HG02884 (cell line): ENCODE measurements at regions not wholly inside any gene's neighbourhood (a gene's known extent, or its start where the extent isn't known, plus 50 kb on each side); places are given as distances from the start of the nearest gene placed in this dataset.

ENCODE experiments used
- ATAC-seq: cut with Tn5 transposase; IDR thresholded peaks from one replicate; pipeline ENCODE4 v1.9.1; 2021; ENCODE audit warnings: mild to moderate bottlenecking, moderate library complexity; ENCODE audit not compliant: unreplicated experiment

DNA sequence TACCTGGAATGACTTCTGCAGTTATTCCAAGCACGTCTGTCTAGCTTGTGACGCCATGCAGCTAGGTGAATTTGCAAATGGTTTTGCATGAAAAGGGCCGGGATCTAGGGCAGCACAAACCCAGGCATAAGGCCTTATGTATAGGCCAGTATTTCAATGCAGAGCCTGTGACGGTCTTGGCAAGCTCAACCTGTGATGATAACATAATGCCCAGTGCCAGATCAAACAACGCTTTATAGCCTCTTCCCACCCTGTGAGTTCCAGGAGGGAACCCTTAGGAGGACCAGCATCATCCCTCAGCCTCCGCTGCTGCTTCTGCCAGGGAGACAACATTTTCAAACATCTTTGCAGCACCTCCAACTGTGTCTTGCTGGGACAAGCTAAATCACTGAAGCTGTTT lies 390.7 kb downstream of the INHBA start:
- no peak for ATAC-seq

DNA sequence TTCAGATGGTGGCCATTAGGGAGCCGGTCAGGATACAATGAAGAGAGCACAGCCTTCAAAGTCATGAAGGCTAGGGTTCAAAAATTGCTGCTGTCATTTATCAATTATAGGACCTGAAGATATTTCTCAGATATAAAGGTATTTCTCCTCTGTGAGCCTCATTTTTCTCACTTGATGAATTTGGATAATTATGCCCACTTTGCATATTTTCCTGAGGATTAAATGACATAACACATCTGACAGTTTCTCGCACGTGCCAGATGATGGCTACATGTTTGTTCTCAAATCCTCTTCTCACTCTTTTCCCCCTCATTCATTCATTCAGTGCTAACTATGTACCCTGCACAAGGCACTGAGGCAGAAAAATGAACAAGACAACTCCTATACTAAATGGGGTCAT lies 391.6 kb downstream of the INHBA start:
- no peak for ATAC-seq

DNA sequence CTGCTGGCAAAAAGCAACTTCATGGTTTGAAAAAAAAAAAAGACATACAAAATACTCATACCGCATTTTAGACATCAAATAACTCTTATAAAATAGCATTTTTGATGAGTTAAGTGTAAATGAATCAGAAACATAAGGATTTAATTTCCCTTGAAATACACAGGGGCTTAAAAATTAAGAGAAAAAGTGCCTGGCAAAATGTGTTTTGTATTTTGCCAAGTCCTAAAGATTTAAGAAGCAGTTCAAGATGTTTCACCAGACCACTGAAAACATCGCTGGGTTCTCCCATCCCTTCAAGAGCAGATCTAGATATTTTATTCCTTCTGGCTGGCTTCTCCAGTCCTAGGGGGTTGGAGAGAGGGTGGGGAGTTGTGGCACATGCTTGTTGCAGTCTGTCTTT lies 396.4 kb downstream of the INHBA start:
- ATAC-seq, result no peak

DNA sequence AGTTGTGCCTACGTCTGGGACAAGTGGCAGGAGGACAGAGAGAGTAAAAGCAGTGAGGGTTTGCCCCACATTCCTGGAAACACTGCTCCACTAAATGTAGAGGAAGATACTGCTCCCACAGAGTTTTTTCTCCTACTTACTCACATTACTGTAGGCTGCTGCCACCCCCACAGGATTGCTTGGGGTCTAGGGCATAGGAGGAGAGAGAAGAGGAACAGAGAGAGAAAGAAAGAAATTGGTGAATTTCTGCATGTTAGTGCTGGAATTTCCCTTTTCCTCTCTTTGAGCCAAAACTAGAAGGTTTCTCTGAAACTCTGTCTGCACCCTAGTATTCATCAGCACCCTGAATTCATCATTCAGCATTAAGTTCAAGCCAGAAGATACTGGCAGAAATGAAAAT lies 397.9 kb downstream of the INHBA start:
- ATAC-seq, result no peak

DNA sequence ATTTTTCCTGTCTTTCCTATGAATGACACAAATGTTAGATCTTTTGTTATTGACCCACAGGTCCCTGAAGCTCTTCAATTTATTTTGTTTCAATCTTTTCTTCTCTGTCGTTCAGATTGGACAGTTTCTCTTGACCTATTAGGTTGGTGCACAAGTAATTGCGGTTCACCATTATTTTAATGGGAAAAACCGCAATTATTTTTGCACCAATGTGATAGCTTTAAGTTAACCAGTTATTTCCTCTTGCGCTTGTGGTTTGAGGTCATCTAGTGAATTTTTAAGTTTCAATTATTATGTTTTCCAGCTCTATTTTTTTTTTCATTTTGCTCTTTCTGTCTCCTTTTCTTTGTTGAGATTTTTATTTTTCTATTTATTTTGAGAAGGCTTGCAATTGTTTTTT lies 399.2 kb downstream of the INHBA start:
- ATAC-seq, result no peak

DNA sequence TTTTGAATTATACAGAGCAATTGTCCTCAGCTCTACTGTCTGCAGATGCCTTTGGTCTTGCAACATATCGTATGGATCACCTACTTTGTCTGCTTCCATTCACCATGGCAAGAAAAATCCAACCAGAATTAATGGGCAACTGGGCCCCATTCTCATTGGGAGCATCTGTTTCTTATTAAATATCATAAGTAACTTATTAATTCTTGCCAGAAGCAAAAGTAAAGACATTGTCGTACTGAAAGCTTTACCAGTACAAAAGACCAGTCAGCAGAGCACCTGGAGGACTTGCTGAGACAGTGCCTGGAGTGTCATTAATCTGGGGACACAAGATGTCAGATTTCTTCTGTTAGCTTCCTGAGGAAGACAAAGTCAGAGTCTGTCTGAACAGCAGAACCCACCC lies 404.5 kb downstream of the INHBA start:
- no peak for ATAC-seq

DNA sequence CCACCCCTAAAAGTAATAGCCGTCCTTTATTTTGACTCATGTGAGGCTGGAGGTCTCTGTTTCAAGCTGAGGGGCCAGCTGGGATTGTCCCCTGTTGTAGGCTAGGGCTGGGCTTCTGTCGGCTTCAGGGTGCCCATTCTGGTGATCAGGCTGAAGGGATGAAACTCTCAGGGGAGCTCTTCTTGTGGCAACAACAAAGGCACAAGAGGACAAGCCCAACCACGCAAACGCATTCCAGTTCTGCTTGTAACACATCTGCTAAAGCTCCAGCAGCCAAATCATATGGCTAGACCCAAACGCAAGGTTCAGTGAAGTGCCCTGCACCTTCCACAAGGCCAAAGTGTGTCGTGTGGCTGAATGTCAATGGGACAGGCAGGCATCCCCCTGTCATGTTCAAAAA lies 405.7 kb downstream of the INHBA start:
- no peak for ATAC-seq

DNA sequence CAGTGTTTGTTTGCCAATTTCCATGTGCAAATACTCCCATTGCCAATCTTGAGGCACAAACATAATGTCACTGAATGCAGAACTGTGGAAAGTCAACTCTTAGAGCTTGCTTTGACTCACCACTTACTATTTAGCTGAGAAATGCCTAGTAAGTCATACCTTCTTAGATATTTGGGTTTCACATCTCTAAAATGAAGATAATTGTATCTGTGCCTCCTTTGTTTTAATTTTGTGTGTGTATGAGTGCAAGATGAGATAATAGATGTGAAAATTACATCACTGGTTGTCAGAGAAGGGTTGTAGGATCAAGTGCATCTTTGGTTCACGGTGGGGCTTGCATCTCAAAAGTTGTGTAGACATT lies 407.5 kb downstream of the INHBA start:
- no peak for ATAC-seq

DNA sequence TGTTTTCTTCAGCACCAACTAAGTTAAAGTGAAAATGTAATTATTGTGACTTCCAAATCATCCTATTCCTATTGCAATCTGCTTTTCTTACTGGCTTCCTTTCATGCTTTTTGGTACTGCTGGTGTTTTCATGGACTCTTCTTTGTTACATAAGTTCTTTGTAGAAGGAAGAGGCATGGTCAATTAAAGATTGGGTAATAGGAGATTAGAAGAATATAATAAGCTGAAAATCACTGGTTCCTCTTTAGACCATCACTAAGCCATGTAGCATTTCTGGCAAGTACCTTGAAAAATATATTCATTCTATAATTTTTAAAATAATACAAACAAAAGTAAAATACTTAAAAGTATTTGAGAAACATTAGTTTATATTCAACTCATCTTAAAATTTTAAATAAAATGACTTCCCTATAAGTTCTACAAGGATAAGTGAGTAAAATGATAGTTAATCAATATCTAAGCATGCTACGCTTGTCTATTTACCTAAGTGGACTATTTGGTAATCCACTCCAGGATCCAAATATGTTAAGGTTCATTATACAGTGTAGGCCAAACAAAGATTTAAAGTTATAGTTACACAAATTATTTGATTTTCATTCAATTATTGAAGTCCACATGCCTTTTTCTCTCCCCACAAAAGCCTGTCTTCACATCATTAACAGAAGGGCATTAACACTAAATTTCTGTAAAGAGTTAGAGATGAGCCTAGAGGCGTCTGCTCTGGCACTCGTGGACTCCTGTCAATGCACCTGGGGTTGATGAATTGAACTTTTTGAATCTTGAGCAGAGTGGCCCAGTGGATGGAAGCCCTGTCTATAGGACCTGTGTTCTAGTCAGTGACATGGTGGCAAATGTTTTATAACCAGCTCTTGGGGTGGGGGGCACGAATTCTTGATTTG lies 408.1 kb downstream of the INHBA start:
- no peak for ATAC-seq

DNA sequence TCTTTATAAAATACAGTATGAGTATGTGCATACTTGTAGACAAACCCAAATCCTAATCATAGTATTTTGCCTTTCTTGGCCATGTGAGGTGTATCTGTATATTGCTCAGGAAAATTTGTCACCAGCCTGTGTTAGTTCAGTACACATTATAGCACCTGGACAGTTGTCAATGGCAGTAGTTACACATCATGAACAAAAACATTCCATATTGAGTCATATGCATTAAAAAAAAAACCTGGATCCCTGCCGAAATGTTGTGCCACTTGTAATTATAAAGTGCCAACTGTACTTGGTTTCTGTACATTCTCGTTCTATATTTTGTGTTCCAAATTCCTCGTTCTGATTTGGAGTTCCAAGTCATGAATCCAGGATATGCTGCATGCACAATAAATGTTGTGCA lies 410.4 kb downstream of the INHBA start:
- no peak for ATAC-seq

DNA sequence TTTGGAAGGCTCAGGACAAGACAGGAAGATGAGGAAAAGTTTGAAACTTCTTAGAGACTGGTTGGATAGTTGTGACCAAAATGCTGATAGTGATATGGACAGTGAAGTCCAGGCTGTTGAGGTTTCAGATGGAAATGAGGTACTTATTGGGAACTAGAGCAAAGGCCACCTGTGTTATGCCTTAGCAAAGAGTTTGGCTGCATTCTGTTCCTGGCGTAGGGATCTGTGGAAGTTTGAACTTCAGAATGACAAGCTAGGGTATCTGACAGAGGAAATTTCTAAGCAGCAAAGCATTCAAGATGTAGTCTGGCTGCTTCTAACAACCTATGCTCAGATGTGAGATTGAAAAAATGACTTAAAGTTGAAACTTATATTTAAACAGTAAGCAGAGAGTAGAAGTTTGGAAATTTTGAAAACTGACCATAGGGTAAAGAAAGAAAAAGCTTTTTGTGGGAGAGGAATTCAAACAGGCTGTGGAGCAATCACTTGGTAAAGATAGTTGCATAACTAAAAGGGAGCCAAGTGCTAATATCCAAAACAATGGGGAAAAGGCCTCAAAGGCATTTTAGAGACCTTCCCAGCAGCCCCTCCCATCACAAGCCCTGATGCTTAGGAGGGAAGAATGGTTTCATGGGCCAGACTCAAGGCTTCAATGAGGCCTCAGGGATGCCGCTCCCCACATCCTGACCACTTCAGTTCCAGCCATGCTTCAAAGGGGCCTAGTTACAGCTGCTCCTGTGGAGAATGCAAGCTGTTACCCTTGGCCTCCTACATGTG lies 415.1 kb downstream of the INHBA start:
- ATAC-seq, result no peak

DNA sequence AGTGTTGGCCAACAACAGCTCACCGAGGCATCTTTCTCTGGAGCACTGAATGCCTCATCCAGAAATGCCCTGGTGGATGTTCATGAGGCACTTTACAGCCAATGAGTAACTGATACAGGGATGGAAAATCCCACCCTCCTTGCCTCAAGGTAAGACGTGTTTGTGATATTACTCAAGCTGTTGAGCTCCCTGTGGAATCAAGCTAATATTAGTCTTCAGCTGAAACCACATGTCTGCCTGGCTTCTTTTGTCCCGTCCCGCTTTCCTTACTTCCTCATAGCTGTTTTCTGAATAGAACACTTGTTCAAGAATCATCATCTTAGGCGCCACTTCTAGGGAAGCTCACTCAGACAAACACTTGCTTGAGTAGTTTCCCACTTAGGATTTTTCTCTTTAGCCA lies 422.4 kb downstream of the INHBA start:
- no peak for ATAC-seq

DNA sequence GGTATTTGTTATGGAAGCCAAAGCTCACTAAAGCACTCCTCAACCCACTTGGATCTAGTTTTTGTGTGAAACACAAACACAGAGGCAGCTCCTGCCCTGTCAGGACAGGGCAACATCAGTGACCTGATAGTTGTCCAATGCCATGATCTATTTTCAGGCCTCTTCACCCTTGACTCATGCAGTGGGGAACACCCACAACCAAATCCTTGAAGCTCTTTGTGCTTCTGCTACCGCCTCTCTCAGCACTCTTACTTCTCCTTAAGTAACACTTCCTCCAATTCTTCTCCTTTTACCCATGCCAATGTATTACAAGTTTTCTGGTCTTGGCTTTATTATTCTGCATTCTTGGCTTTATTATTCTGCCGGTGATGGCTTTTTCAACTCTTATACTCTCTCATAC lies 425.3 kb downstream of the INHBA start:
- ATAC-seq, result no peak

DNA sequence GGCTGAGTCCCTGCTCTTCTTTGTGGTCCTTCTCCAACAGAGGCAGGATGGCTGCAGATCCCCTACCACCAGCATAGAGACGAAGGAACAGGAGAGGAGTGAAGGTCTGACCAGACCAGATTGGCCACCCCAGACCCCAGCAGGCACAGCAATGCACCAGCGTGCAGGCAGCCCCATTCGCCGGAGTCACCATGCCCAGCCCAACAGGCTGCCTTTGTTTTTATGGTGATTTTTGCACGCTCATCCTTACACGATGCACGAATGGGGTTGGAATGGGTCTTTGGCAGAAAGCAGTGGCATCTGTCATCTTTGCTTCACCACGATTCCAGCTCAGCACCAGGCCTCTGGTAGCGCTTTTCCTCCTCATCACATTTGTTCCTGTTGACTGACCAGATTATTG lies 427.6 kb downstream of the INHBA start:
- no peak for ATAC-seq

DNA sequence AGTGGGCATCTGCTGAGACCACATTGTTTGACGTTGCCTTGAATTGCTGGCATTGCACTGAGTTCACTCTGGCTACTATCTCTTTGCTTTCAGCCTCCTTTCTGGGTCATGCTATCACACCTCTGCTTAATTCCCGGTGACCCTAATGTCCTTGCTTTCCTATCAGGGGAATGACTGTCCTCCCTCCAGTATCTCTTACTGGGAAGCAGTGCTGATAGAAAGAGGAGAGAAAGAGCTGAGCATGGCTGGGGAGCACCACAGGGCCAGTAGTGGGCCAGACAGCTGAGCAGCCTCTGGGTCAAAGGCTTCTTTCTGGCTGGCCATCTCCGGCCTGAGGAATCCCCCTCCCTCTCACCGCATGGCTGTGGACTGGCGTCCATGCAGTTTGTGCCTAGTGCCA lies 428.7 kb downstream of the INHBA start:
- no peak for ATAC-seq

DNA sequence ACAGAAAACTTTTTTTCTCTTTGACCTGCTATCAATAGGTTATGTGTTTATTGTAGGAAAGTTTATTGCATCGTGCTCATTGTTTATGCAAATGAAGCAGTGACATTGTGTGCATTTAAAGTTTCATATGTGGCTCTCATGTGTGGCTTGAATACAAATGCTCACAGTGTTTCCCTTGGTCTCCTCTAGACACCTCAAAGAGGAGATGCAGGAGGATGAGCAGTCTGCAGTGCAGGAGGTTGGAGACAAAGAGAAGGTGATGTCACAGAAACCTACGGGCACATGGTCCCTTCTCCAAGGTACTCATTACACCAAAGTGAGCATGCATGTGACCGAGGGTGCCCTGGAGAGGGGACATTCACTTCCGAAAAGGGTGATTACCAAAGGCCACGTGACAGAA lies 430.2 kb downstream of the INHBA start:
- ATAC-seq, result no peak

DNA sequence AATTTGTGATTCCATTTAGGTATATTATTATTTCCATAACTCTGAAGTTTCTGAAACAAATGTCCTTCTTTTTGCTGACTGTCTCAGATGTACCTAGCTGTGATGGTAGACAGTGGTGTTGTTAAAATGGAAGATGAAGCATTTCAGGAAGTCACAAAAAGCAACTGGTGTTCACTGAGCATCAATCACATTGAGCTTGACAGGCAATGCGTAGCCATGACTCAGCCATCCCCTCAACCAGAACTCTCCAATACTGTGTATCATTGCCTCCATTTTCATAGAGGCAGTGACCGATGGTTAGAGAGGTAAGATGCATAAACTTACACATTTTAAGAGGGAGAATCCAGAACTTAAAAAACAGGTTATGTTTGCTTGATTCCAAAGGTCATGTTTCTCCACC lies 434.0 kb downstream of the INHBA start:
- no peak for ATAC-seq

DNA sequence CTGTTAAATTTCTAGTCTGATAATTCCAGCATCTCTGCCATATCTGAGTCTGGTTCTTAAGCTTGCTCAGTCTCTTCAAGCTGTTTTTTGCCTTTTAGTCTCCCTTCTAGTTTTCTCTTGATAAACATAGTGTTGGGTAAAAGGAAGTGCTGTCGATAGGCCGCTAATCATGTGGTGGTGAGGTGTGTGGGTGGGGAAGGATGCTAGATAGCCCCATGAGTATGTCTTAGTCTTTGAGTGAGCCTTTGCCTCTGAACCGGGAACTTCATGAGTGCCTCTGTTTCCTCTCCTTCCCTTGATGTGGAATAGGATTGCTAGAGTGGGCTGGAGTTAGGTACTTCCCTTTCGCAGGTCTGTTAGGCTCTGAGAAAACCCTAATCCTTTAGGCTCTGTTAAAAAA lies 441.8 kb downstream of the INHBA start:
- no peak for ATAC-seq

DNA sequence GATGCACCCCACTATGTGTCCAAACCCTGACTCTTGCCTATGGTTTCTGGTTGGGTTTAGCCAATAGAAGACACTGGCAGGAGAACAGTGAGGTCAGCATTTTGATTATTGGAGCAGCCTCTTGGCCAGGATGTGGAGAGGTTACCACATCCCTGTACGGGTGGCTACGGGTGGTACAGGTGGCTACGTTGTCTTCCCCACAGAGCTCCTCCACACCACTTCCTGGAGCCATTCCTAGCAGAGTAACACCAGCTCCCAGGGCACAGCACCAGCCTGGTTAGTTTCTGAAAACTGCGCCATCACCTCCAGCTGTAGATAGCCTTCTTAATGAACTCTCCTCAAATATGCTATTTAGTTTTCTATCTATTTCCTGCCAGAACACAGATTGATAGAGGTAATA lies 445.2 kb downstream of the INHBA start:
- ATAC-seq, result no peak

DNA sequence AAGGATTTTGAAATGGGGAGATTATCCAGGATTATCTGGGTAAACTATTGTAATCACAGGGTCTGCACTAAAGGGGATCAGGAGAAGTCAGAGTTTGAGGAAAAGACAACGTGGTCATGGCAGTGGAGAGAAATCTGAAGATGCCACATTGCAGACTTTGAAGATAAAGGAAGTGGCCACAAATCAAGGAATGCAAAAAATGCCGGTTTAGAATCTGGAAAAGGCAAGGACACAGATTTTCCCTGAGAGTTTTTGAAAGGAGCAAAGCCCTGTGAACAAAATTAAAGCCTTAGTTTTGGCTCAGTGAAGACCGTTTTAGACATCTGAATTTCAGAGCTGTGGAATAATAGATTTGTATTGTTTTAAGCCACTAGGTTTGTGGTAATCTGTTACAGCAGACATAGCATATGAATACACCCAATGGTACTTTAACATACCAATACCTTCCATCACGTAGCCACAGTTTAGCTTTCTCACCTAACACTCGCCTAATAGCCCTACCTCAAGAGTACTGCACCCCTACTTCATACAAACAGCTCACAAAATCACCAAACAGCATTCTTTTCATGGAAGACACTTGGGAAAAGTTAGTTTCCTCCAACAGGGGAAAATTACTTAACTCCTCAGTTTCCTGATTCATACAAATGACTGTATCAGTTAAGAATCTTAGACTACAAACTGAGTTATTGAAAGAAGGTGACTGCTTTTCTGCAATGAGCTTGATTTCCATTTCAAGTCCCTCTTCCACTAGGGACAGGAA lies 446.5 kb downstream of the INHBA start:
- ATAC-seq, result no peak

DNA sequence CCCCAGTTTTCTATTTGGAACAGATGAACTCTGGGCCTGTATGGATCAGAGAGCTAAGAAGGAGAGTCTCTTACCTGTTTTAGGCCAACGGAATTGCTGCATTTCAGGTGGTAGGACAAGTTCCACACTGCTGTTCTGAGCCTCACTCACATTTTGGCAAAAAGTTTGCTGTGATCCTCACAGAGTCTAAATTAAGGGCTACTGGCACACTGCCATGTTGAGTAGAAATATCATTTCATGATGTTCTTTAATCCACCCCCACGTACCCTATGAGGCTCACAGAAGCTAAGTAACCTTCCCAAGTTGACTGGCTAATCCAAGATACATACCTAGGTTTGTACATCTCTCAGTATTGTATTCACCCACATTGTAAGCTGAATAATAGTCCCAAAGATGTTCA lies 447.2 kb downstream of the INHBA start:
- ATAC-seq, result no peak

DNA sequence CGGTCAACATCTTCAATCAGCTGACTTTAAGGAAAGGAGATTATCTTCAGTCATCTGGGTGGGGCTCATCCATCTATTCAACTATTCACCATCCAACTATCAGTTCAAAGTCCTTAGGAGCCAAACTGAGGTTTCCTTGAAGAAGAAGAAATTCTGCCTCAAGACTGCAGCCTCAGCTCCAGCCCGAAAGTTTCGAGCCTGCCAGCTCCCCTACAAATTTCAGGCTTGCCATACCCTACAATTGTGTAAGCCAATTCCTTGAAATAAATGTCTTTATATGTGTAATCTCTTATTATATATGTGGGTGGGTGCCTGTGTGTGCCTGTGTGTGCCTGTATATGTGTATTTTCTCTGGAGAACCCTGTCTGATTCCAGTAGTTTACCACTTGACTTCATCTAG lies 447.8 kb downstream of the INHBA start:
- no peak for ATAC-seq
